ENCODE measurements at regions not wholly inside any gene's neighbourhood (a gene's known extent, or its start where the extent isn't known, plus 50 kb on each side); places are given as distances from the start of the nearest gene placed in this dataset.

DNA sequence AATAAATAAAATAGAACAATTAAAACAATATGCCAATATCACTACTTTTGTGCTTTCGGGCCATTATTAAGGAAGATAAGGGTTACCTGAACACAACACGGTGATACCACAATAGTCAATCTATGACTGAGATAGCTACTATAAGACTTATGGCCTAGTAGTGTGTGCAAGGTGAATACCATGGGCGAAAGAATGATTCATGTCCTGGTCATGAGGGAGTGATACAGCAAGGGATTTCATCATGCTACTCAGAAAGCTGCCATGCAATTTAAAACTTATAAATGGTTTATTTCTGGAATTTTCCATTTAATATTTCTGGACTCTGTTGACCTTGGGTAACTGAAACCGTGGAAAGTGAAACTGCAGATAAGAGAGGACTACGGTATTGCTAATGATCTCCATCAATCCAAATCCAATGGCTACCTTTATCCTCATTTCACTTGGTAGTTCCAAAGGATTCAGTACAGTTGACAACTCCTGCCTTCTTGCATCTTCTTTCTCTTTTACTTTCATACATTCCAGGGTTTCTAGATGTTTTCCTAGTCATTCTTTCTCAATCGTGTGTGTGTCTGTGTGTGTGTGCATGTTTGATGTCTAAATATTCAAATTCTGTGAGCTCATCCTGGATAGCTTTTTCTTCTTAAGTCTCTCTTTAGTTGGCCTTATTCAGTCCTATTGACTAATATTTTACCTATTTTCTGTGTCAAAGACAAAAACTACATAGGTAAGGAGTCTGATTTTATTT is 100.5 kb upstream of the MAGI2 start:
- Histone ChIP-seq H3K9me3 (ENCODE audit: control insufficient read depth in 1 of 2, low read length in 2 of 2) (no peaks in the 10 kb centered on the region), H3K4me1 (ENCODE audit: insufficient read depth, low read length) (no peaks in the 10 kb centered on the region), H3K27me3 (ENCODE audit: insufficient read depth, low read length) (no peaks in the 10 kb centered on the region), H3K36me3 (ENCODE audit: insufficient read depth, low read length) (no peaks in the 10 kb centered on the region), H3K27ac (ENCODE audit: low read depth, low read length) (no peak overlapping the region), H3K4me3 (ENCODE audit: low read length in 2 of 2) (no peak overlapping the region)
- Mint-ChIP-seq H3K4me3 (no peak overlapping the region), H3K9me3 (peaks cover 0 to 10% (median 3%) of the 10 kb centered on the region in 8 donors), H3K36me3 (no peaks in the 10 kb centered on the region), H3K27ac (no peak overlapping the region), H3K4me1 (peaks cover 0 to 2% (median 0%) of the 10 kb centered on the region in 4 donors), H3K27me3 (no peaks in the 10 kb centered on the region)
- no peak for DNase-seq
- CTCF ChIA-PET (ENCODE audit: partially characterized antibody): no interaction called here
- POLR2A ChIA-PET (ENCODE audit: partially characterized antibody): no interaction called here
- intact Hi-C loops (cut with micrococcal nuclease): no loop called here

DNA sequence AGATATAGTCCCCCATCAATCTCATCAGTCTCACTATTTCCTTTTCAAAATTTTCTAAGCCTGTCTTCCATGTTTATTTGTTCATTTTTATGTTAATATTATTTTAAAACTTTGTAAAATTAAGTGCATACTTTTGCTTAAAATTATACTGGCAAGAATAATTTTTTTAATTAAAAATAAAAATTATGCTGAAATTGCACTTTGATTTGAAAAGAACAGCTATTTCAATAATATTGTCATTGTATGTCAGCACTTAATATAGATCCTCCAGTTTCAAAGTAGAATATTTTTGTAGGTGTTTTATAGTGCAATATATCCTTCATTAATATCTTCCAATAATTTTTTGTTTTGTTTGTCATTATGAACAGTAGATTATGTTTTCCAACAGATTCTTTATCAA is 99.0 kb upstream of the MAGI2 start:
- Mint-ChIP-seq H3K9me3 (peaks cover 0 to 10% (median 4%) of the 10 kb centered on the region in 8 donors), H3K27me3 (no peaks in the 10 kb centered on the region), H3K27ac (no peak overlapping the region), H3K36me3 (no peaks in the 10 kb centered on the region), H3K4me3 (no peak overlapping the region), H3K4me1 (peaks cover 0 to 2% (median 0%) of the 10 kb centered on the region in 4 donors)
- DNase-seq: no peak
- Histone ChIP-seq H3K27me3 (ENCODE audit: insufficient read depth, low read length) (no peaks in the 10 kb centered on the region), H3K4me1 (ENCODE audit: insufficient read depth, low read length) (no peaks in the 10 kb centered on the region), H3K9me3 (ENCODE audit: control insufficient read depth in 1 of 2, low read length in 2 of 2) (no peaks in the 10 kb centered on the region), H3K4me3 (ENCODE audit: low read length in 2 of 2) (no peak overlapping the region), H3K27ac (ENCODE audit: low read depth, low read length) (no peak overlapping the region), H3K36me3 (ENCODE audit: insufficient read depth, low read length) (no peaks in the 10 kb centered on the region)
- intact Hi-C loops (cut with micrococcal nuclease): no loop called here
- CTCF ChIA-PET (ENCODE audit: partially characterized antibody): no interaction called here
- POLR2A ChIA-PET (ENCODE audit: partially characterized antibody): no interaction called here

DNA sequence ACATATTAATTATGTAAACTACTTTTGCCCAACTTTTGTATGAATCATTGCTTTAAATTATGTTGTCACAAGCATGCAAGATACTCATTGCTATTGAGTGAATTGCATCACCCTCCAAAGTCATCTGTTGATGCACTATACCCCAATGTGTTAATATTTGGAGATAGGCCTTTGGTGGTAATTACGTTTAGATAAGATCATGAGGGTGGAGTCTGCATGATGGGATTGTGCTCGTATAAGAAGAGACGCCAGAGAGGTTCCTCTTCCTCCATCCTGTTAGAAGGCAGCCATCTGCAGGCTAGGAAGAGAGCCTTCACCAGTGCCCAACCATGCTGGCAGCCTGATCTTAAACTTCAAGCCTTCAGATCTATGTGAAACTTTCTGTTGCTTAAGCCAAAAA is 95.3 kb upstream of the MAGI2 start:
- CTCF ChIA-PET (ENCODE audit: partially characterized antibody): no interaction called here
- Mint-ChIP-seq H3K27me3 (no peaks in the 10 kb centered on the region), H3K4me1 (no peaks in the 10 kb centered on the region), H3K36me3 (no peaks in the 10 kb centered on the region), H3K9me3 (peaks cover 0 to 9% (median 0%) of the 10 kb centered on the region in 8 donors), H3K27ac (no peak overlapping the region), H3K4me3 (no peak overlapping the region)
- intact Hi-C loops (cut with micrococcal nuclease): no loop called here
- Histone ChIP-seq H3K27ac (ENCODE audit: low read depth, low read length) (no peak overlapping the region), H3K4me3 (ENCODE audit: low read length in 2 of 2) (no peak overlapping the region), H3K9me3 (ENCODE audit: control insufficient read depth in 1 of 2, low read length in 2 of 2) (no peaks in the 10 kb centered on the region), H3K36me3 (ENCODE audit: insufficient read depth, low read length) (no peaks in the 10 kb centered on the region), H3K4me1 (ENCODE audit: insufficient read depth, low read length) (no peaks in the 10 kb centered on the region), H3K27me3 (ENCODE audit: insufficient read depth, low read length) (no peaks in the 10 kb centered on the region)
- POLR2A ChIA-PET (ENCODE audit: partially characterized antibody): no interaction called here
- no peak for DNase-seq

DNA sequence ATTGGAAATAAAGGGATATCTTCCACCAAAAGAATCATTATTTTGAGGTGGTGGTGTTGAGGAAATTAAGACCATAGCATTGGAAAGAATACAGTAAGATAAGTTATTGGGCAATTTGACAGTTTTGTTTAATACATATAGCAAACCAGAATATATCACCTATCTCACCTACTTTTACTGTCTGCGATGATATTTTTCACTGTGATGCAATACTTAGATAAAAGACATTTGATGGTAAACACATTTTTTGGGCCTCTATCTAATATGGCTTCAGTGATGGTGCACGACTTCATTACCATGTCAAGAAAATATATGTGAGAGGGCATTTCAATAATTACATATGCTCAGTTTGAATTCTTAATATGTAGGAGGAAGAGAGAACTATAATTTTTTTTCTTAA is 93.7 kb upstream of the MAGI2 start:
- H3K4me3 Mint-ChIP-seq: no peak overlapping the region
- no peak overlapping the region for H3K27ac ChIP-seq (ENCODE audit: low read depth, low read length)
- intact Hi-C loops (cut with micrococcal nuclease): no loop called here
- ChIA-PET CTCF (ENCODE audit: partially characterized antibody) (no interaction called here), POLR2A (ENCODE audit: partially characterized antibody) (no interaction called here)
- no peak overlapping the region for H3K27ac Mint-ChIP-seq
- peaks cover 0 to 9% (median 1%) of the 10 kb centered on the region in 8 donors for H3K9me3 Mint-ChIP-seq
- H3K27me3 ChIP-seq (ENCODE audit: insufficient read depth, low read length): no peaks in the 10 kb centered on the region
- H3K36me3 Mint-ChIP-seq: no peaks in the 10 kb centered on the region
- H3K4me1 ChIP-seq (ENCODE audit: insufficient read depth, low read length): no peaks in the 10 kb centered on the region
- H3K4me1 Mint-ChIP-seq: no peaks in the 10 kb centered on the region
- H3K9me3 ChIP-seq (ENCODE audit: control insufficient read depth in 1 of 2, low read length in 2 of 2): no peaks in the 10 kb centered on the region
- H3K27me3 Mint-ChIP-seq: no peaks in the 10 kb centered on the region
- DNase-seq: no peak
- no peak overlapping the region for H3K4me3 ChIP-seq (ENCODE audit: low read length in 2 of 2)
- H3K36me3 ChIP-seq (ENCODE audit: insufficient read depth, low read length): no peaks in the 10 kb centered on the region

DNA sequence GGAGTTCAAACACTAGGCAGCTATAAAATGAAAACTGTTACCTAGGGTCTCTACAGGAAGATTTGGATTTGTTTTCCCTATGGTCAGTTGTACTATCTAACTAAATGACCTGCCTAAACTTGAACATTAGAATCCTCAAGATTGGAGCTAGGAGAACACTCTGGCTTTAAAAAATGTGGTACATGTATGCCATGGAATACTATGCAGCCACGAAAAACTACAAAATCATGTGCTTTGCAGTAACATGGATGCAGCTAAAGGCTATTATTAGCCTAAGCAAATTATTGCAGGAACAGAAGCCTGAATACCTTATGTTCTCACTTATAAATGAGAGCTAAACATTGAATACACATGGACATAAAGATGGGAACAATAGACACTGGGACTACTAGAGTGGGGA is 87.1 kb upstream of the MAGI2 start:
- CTCF ChIA-PET (ENCODE audit: partially characterized antibody): no interaction called here
- peaks cover 2 to 11% (median 5%) of the 10 kb centered on the region in 8 donors for H3K9me3 Mint-ChIP-seq

DNA sequence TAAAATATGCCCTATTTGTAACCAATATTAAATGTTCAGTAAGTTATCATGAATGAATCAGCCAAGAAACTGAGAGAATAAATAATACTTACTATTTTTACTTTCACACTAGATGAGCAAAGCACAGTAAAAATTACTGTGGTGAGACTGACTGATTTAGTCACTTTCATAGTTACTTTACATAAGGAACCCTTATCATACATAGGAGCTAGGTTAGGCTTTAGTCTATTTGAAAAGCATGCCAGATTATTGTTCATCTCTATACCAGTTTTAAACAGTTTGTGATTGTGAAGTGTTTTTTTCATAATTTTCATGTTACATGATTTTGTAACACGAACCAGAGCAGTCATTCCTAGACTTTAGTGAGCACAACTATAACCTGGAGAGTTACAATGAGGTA is 80.7 kb upstream of the MAGI2 start:
- Mint-ChIP-seq H3K27ac (no peak overlapping the region), H3K4me1 (no peaks in the 10 kb centered on the region), H3K4me3 (no peak overlapping the region), H3K36me3 (no peaks in the 10 kb centered on the region), H3K9me3 (peaks cover 0 to 25% (median 7%) of the 10 kb centered on the region in 8 donors), H3K27me3 (no peaks in the 10 kb centered on the region)
- Histone ChIP-seq H3K27me3 (ENCODE audit: insufficient read depth, low read length) (no peaks in the 10 kb centered on the region), H3K36me3 (ENCODE audit: insufficient read depth, low read length) (no peaks in the 10 kb centered on the region), H3K27ac (ENCODE audit: low read depth, low read length) (no peak overlapping the region), H3K9me3 (ENCODE audit: control insufficient read depth in 1 of 2, low read length in 2 of 2) (no peaks in the 10 kb centered on the region), H3K4me1 (ENCODE audit: insufficient read depth, low read length) (no peaks in the 10 kb centered on the region), H3K4me3 (ENCODE audit: low read length in 2 of 2) (no peak overlapping the region)
- intact Hi-C loops (cut with micrococcal nuclease): no loop called here
- POLR2A ChIA-PET (ENCODE audit: partially characterized antibody): no interaction called here
- DNase-seq: no peak
- CTCF ChIA-PET (ENCODE audit: partially characterized antibody): no interaction called here

More for the DNA sequence above, 87.1 kb upstream of the MAGI2 start:
- Histone ChIP-seq H3K4me1 (ENCODE audit: insufficient read depth, low read length) (no peaks in the 10 kb centered on the region), H3K9me3 (ENCODE audit: control insufficient read depth in 1 of 2, low read length in 2 of 2) (no peaks in the 10 kb centered on the region), H3K27ac (ENCODE audit: low read depth, low read length) (no peak overlapping the region), H3K4me3 (ENCODE audit: low read length in 2 of 2) (no peak overlapping the region), H3K27me3 (ENCODE audit: insufficient read depth, low read length) (no peaks in the 10 kb centered on the region), H3K36me3 (ENCODE audit: insufficient read depth, low read length) (no peaks in the 10 kb centered on the region)
- Mint-ChIP-seq H3K27ac (no peak overlapping the region), H3K4me1 (no peaks in the 10 kb centered on the region), H3K27me3 (no peaks in the 10 kb centered on the region), H3K36me3 (no peaks in the 10 kb centered on the region), H3K4me3 (no peak overlapping the region)
- POLR2A ChIA-PET (ENCODE audit: partially characterized antibody): no interaction called here
- DNase-seq: no peak
- intact Hi-C loops (cut with micrococcal nuclease): no loop called here

DNA sequence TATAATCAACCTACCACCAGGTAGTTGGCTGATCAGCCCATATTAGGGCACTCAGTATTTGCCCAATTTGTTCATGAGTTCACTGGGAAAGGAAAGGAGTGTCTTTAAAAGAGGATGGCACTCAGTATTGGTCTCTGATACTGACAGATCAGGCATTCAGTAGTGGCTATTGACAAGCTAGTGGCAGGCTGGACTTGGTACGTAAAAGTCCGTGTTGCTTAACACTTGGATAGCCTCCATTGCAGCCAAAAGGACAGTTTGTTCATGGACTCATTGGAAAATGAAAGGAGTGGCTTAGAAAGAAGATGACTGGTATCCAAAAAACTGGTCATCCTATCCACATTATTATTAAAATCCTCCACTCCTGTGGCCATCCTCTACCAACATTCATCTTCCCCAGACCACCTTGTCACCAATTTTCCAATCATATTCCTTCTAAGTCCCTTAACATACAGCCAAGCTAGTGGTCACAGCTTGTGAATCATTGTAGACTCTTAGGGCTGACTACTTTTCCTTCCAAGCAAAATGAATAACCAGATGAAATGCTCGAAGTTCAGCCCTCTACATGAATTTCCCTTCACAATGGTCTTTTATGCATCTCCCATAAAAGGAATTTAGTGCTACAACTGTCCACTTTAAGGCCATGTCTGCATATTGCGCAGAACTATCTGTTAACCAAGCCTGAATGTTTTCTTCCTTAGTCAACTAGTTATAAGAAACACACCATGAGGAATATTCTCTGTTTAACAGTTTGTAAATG is 78.6 kb upstream of the MAGI2 start:
- POLR2A ChIA-PET (ENCODE audit: partially characterized antibody): no interaction called here
- Mint-ChIP-seq H3K4me3 (no peak overlapping the region), H3K27ac (no peak overlapping the region), H3K36me3 (no peaks in the 10 kb centered on the region), H3K27me3 (no peaks in the 10 kb centered on the region), H3K9me3 (peaks cover 2 to 24% (median 5%) of the 10 kb centered on the region in 8 donors), H3K4me1 (no peaks in the 10 kb centered on the region)
- DNase-seq: no peak
- intact Hi-C loops (cut with micrococcal nuclease): no loop called here
- Histone ChIP-seq H3K4me1 (ENCODE audit: insufficient read depth, low read length) (no peaks in the 10 kb centered on the region), H3K36me3 (ENCODE audit: insufficient read depth, low read length) (no peaks in the 10 kb centered on the region), H3K27me3 (ENCODE audit: insufficient read depth, low read length) (no peaks in the 10 kb centered on the region), H3K27ac (ENCODE audit: low read depth, low read length) (no peak overlapping the region), H3K9me3 (ENCODE audit: control insufficient read depth in 1 of 2, low read length in 2 of 2) (no peaks in the 10 kb centered on the region), H3K4me3 (ENCODE audit: low read length in 2 of 2) (no peak overlapping the region)
- CTCF ChIA-PET (ENCODE audit: partially characterized antibody): no interaction called here

Data from CD4-positive, alpha-beta memory T cell (primary cell).